SK-N-SH treated with all-trans-retinoic acid at 6 μM for 48 hours (cell line): ENCODE measurements at regions not wholly inside any gene's neighbourhood (a gene's known extent, or its start where the extent isn't known, plus 50 kb on each side); places are given as distances from the start of the nearest gene placed in this dataset.

Experiments
- ARNTL ChIP-seq: fragments of 450-650 bp; formaldehyde crosslinking; IDR thresholded peaks from 2 replicates; pipeline ENCODE4 v1.5.0; 2020; ENCODE audit warnings: low read depth, mild to moderate bottlenecking, moderate library complexity, borderline replicate concordance
- CSDC2 ChIP-seq: fragments of 250-450 bp; sonication (Bioruptor Pico); IDR thresholded peaks from 2 replicates; pipeline ENCODE4 v1.5.0; 2020; ENCODE audit warnings: mild to moderate bottlenecking, moderate library complexity
- PATZ1 ChIP-seq: fragments of 250-450 bp; sonication (Bioruptor Pico); IDR thresholded peaks from 2 replicates; pipeline ENCODE4 v1.8.0; 2020; ENCODE audit warnings: mild to moderate bottlenecking, moderate library complexity, borderline replicate concordance
- RARB ChIP-seq: fragments of 250-450 bp; sonication (Bioruptor Pico); IDR thresholded peaks from 2 replicates; pipeline ENCODE4 v1.8.0; 2021; ENCODE audit warnings: mild to moderate bottlenecking, moderate library complexity
- SNAI2 ChIP-seq: fragments of 250-450 bp; sonication (Bioruptor Pico); IDR thresholded peaks from 2 replicates; pipeline ENCODE4 v1.5.0; 2020; ENCODE audit warnings: mild to moderate bottlenecking, moderate library complexity
- ZFP3 ChIP-seq: fragments of 250-450 bp; sonication (Bioruptor Pico); IDR thresholded peaks from 2 replicates; pipeline ENCODE4 v1.5.0; 2020; ENCODE audit warnings: mild to moderate bottlenecking, moderate library complexity
- ZNF8 ChIP-seq: fragments of 450-650 bp; formaldehyde crosslinking; IDR thresholded peaks from 2 replicates; pipeline ENCODE4 v1.5.0; 2020; ENCODE audit warnings: mild to moderate bottlenecking, moderate library complexity

- TF ChIP-seq ZNF8 (CRISPR knock-in tag) (no peak), ARNTL (CRISPR knock-in tag) (no peak), RARB (CRISPR knock-in tag) (no peak), ZFP3 (no peak), CSDC2 (CRISPR knock-in tag) (no peak), SNAI2 (CRISPR knock-in tag) (no peak), PATZ1 (no peak)
These were observed 75.9 kb upstream of the ETS2 start for GRCh38 chr21:38729754-38730379.
